ENCODE measurements at regions not wholly inside any gene's neighbourhood (a gene's known extent, or its start where the extent isn't known, plus 50 kb on each side); places are given as distances from the start of the nearest gene placed in this dataset.

DNA sequence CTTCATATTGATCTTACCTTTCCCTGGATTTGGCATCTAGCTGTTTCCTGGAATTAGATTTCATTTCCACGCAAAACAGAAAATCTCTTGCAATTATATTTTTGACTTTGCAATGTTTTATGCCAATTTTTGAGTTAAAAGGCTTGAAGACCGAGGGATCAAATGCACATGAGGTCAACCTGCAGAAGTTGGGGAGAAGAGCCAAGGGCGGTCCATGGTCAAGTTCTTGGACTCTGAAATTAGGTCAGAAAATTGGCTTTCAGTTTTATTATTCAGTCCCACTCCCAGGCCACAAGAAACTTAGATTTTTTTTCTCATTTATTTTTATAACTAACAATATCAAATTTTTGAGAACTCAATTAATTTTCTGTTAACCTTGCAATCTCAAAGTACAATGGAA lies 499.1 kb upstream of the USP24 start:
- Histone ChIP-seq H2AK5ac (ENCODE audit: low read depth, low read length) (no peak overlapping the region), H2AFZ (ENCODE audit: low read length) (no peak overlapping the region), H3K14ac (ENCODE audit: insufficient read length) (no peak overlapping the region), H3K56ac (replicated peaks; ENCODE audit: insufficient read length, low read depth, low read length) (no peak overlapping the region), H3K18ac (ENCODE audit: extremely low read depth, low read length) (no peak overlapping the region), H3K9ac (replicated peaks in 1 of 4; ENCODE audit: extremely low read depth in 1 of 4, low read depth in 3 of 4, low read length in 3 of 4) (no peak overlapping the region), H4K5ac (ENCODE audit: insufficient read length, low read depth, low read length) (no peak overlapping the region), H3K79me2 (ENCODE audit: control insufficient read depth in 1 of 2, insufficient read depth in 2 of 2, low read length in 2 of 2) (no peaks in the 10 kb centered on the region), H3K79me1 (ENCODE audit: low read depth, low read length) (no peaks in the 10 kb centered on the region), H2BK12ac (ENCODE audit: low read depth, low read length) (no peak overlapping the region), H2BK120ac (replicated peaks; ENCODE audit: low read depth, low read length) (no peak overlapping the region), H3K23ac (ENCODE audit: insufficient read length) (no peak overlapping the region), H3K27me3 (replicated peaks in 1 of 4; ENCODE audit: control insufficient read depth in 3 of 4, extremely low read depth in 1 of 4, insufficient read depth in 3 of 4, low read length in 3 of 4) (no peaks in the 10 kb centered on the region), H4K8ac (ENCODE audit: extremely low read depth, insufficient read depth, low read length) (no peak overlapping the region), H3K4me2 (ENCODE audit: insufficient read depth in 1 of 2, low read depth in 2 of 2, low read length in 2 of 2) (no peak overlapping the region), H3K27ac (ENCODE audit: low read depth, low read length) (no peak overlapping the region), H2BK20ac (ENCODE audit: low read length) (no peak overlapping the region), H4K91ac (replicated peaks; ENCODE audit: insufficient read length, low read length) (no peak overlapping the region), H3K23me2 (ENCODE audit: low read depth, low read length) (no peaks in the 10 kb centered on the region), H3K9me3 (ENCODE audit: insufficient read depth in 2 of 2, low read depth in 1 of 2, low read length in 1 of 2) (no peaks in the 10 kb centered on the region), H3K4me1 (replicated peaks in 1 of 4; ENCODE audit: control insufficient read depth in 3 of 4, insufficient read depth in 4 of 4, low read length in 3 of 4) (peaks cover 0 to 12% (median 9%) of the 10 kb centered on the region in 4 experiments; a peak in 4 of 7 replicates), H4K20me1 (replicated peaks in 1 of 2; ENCODE audit: control insufficient read depth in 1 of 2, insufficient read depth in 2 of 2, low read length in 2 of 2) (no peaks in the 10 kb centered on the region), H3K4ac (replicated peaks; ENCODE audit: insufficient read length, low read depth, low read length) (no peak overlapping the region), H2BK5ac (ENCODE audit: low read depth, low read length) (no peak overlapping the region), H3K36me3 (ENCODE audit: control insufficient read depth in 2 of 4, insufficient read depth in 4 of 4, low read length in 3 of 4) (peaks cover 0 to 2% (median under 1%) of the 10 kb centered on the region in 4 experiments; a peak in 1 of 8 replicates), H2BK15ac (ENCODE audit: low read length) (no peak overlapping the region), H3K4me3 (ENCODE audit: extremely low read depth in 1 of 4, insufficient read depth in 2 of 4, low read depth in 3 of 4, low read length in 4 of 4) (no peak overlapping the region)
- ChIA-PET CTCF (ENCODE audit: partially characterized antibody) (interaction anchor here (5.0 kb wide), 1 partner anchor 13 kb away, joined by 23 read pairs; no protein-coding TSS in a partner anchor), POLR2A (ENCODE audit: partially characterized antibody) (no interaction called here)
- FAIRE-seq (no peak), DNase-seq (ENCODE audit: low read depth in 1 of 2, low spot score in 2 of 2) (no peak)
- WGBS, 2 experiments (ENCODE audit: extremely low coverage in 1 of 2, insufficient coverage in 1 of 2, insufficient read length in 1 of 2, insufficient replicate concordance in 2 of 2, low coverage in 1 of 2, low lambda C conversion rate in 2 of 2, missing lambda C conversion rate in 1 of 2): 93% methylated on average over 3 of the region's 3 CpGs; no CpG with 5 or more reads in 1 of the 2 experiments
- TF ChIP-seq TEAD4 (IDR thresholded peaks at IDR 0.05; ENCODE audit: low read depth, low read length): no peak
- TF ChIP-seq CHD2 (IDR thresholded peaks at IDR 0.05; ENCODE audit: low read length): no peak
- TF ChIP-seq CHD1 (IDR thresholded peaks at IDR 0.05; ENCODE audit: low read depth, low read length): no peak
- TF ChIP-seq, protein P1, sequence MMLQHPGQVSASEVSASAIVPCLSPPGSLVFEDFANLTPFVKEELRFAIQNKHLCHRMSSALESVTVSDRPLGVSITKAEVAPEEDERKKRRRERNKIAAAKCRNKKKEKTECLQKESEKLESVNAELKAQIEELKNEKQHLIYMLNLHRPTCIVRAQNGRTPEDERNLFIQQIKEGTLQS (IDR thresholded peaks at IDR 0.05; ENCODE audit: insufficient read depth, low read depth, low read length): no peak
- no peak for TF ChIP-seq SAP30 (IDR thresholded peaks at IDR 0.05; ENCODE audit: insufficient read depth, insufficient replicate concordance, low read length)
- no peak for TF ChIP-seq POLR2AphosphoS5 (IDR thresholded peaks at IDR 0.05; ENCODE audit: low read depth, low read length)
- no peak for TF ChIP-seq NANOG (IDR thresholded peaks at IDR 0.05; ENCODE audit: insufficient read depth, low read depth, low read length, poor library complexity, severe bottlenecking)
- no peak for TF ChIP-seq SIRT6 (IDR thresholded peaks at IDR 0.05; ENCODE audit: low read length)
- TF ChIP-seq RAD21 (IDR thresholded peaks at IDR 0.05 in 1 of 2, conservative IDR thresholded peaks at IDR 0.05 in 1 of 2; ENCODE audit: low read depth in 2 of 2, low read length in 2 of 2): no peak
- TF ChIP-seq EP300 (IDR thresholded peaks at IDR 0.05; ENCODE audit: borderline replicate concordance in 1 of 2, low read depth in 2 of 2, low read length in 2 of 2): no peak
- TF ChIP-seq, protein P2, sequence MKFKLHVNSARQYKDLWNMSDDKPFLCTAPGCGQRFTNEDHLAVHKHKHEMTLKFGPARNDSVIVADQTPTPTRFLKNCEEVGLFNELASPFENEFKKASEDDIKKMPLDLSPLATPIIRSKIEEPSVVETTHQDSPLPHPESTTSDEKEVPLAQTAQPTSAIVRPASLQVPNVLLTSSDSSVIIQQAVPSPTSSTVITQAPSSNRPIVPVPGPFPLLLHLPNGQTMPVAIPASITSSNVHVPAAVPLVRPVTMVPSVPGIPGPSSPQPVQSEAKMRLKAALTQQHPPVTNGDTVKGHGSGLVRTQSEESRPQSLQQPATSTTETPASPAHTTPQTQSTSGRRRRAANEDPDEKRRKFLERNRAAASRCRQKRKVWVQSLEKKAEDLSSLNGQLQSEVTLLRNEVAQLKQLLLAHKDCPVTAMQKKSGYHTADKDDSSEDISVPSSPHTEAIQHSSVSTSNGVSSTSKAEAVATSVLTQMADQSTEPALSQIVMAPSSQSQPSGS (IDR thresholded peaks at IDR 0.05; ENCODE audit: low read length): no peak
- TF ChIP-seq KDM5A (IDR thresholded peaks at IDR 0.05; ENCODE audit: low read length): no peak
